Ovary (tissue), 3 donors: ENCODE measurements at regions not wholly inside any gene's neighbourhood (a gene's known extent, or its start where the extent isn't known, plus 50 kb on each side); places are given as distances from the start of the nearest gene placed in this dataset.
"Not testable (repeated sequence)": the region's sequence is repeated elsewhere in the genome, so short reads cannot be mapped to it uniquely, and the experiment has no call there.

Experiments
- POLR2A ChIP-seq: fragments of 450-650 bp; IDR thresholded peaks from one replicate; pipeline ENCODE4 v1.6.1; 2017; ENCODE audit warnings: antibody characterized with exemption, mild to moderate bottlenecking, moderate library complexity
- TF ChIP-seq, protein P1 (sequence below), 3 donors: fragments of 450-650 bp in 2 of 3; fragments of 200-600 bp in 1 of 3; IDR thresholded peaks; one replicate each; pipeline versions ENCODE4 v1.5.1 to v1.8.0; 2016 to 2022; ENCODE audit warnings: antibody characterized with exemption in 3 of 3, mild to moderate bottlenecking in 1 of 3
- donor health status: DM: no; HTN: no; CAD: no.

DNA sequence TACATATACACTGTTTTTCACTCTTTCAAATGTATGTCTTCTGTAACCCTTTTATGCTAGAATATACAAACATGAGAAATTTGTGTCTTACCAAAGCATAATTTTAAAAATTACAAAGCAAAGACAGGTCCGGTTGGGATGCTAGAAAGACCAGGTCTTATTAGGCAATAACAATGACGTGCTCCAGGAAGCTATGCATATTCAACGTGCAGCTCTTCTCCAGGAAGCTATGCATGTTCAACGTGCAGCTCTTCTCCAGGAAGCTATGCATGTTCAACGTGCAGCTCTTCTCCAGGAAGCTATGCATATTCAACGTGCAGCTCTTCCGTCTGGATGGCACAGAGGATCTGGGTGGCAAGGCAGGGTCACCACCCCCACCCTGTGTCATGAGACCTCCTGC, 123.4 kb upstream of the SIMC1 start:
- not testable (repeated sequence) for TF ChIP-seq POLR2A
- TF ChIP-seq, protein P1, sequence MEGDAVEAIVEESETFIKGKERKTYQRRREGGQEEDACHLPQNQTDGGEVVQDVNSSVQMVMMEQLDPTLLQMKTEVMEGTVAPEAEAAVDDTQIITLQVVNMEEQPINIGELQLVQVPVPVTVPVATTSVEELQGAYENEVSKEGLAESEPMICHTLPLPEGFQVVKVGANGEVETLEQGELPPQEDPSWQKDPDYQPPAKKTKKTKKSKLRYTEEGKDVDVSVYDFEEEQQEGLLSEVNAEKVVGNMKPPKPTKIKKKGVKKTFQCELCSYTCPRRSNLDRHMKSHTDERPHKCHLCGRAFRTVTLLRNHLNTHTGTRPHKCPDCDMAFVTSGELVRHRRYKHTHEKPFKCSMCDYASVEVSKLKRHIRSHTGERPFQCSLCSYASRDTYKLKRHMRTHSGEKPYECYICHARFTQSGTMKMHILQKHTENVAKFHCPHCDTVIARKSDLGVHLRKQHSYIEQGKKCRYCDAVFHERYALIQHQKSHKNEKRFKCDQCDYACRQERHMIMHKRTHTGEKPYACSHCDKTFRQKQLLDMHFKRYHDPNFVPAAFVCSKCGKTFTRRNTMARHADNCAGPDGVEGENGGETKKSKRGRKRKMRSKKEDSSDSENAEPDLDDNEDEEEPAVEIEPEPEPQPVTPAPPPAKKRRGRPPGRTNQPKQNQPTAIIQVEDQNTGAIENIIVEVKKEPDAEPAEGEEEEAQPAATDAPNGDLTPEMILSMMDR (IDR thresholded peaks at IDR 0.05): not testable (repeated sequence)
